Neural progenitor cell (in vitro differentiated cells): ENCODE measurements at regions not wholly inside any gene's neighbourhood (a gene's known extent, or its start where the extent isn't known, plus 50 kb on each side); places are given as distances from the start of the nearest gene placed in this dataset.

Experiments
- DNase-seq: peaks from one replicate; pipeline ENCODE4 v3.0.0-alpha.2; 2016; ENCODE audit warnings: low spot score
- H2AFZ ChIP-seq: fragments of 200-600 bp; sonication (generic); replicated peaks from 2 replicates; pipeline ENCODE4 v1.6.1; 2016; ENCODE audit warnings: antibody characterized with exemption
- H3F3A ChIP-seq: fragments of 200-600 bp; sonication (generic); 2 replicates; pipeline ENCODE4 v1.6.1; 2016; ENCODE audit warnings: antibody characterized with exemption, low read depth
- H3K27ac ChIP-seq: fragments of 200-600 bp; sonication (generic); 2 replicates; pipeline ENCODE4 v1.5.1; 2016; ENCODE audit warnings: mild to moderate bottlenecking
- H3K27me3 ChIP-seq: fragments of 200-600 bp; sonication (generic); 2 replicates; pipeline ENCODE4 v1.6.1; 2016; ENCODE audit warnings: mild to moderate bottlenecking, moderate library complexity
- H3K36me3 ChIP-seq: fragments of 200-600 bp; sonication (generic); 2 replicates; pipeline ENCODE4 v1.5.1; 2016
- H3K4me1 ChIP-seq: fragments of 200-600 bp; sonication (generic); 2 replicates; pipeline ENCODE4 v1.6.1; 2016; ENCODE audit warnings: mixed run types
- H3K4me2 ChIP-seq: fragments of 200-600 bp; sonication (generic); 2 replicates; pipeline ENCODE4 v1.6.1; 2016
- H3K4me3 ChIP-seq: fragments of 200-600 bp; sonication (generic); 2 replicates; pipeline ENCODE4 v1.5.1; 2016
- H3K79me2 ChIP-seq: fragments of 200-600 bp; sonication (generic); 2 replicates; pipeline ENCODE4 v1.6.1; 2016; ENCODE audit warnings: low read depth
- H3K9ac ChIP-seq: fragments of 200-600 bp; sonication (generic); 2 replicates; pipeline ENCODE4 v1.6.1; 2016
- H3K9me3 ChIP-seq: fragments of 200-600 bp; sonication (generic); 2 replicates; pipeline ENCODE4 v1.5.1; 2016; ENCODE audit warnings: low read depth
- H4K20me1 ChIP-seq: fragments of 200-600 bp; sonication (generic); 2 replicates; pipeline ENCODE4 v1.6.1; 2016; ENCODE audit warnings: low read depth
- H3K27ac Mint-ChIP-seq: 3 replicates; pipeline ENCODE4 v1.8.0; 2021; ENCODE audit warnings: mixed read lengths
- H3K27me3 Mint-ChIP-seq: 2 replicates; pipeline ENCODE4 v1.8.0; 2022; ENCODE audit warnings: low read depth, mild to moderate bottlenecking, inconsistent platforms, moderate library complexity, mixed read lengths; ENCODE audit not compliant: insufficient read depth
- H3K36me3 Mint-ChIP-seq: 3 replicates; pipeline ENCODE4 v1.8.0; 2021; ENCODE audit warnings: mixed read lengths
- H3K4me1 Mint-ChIP-seq: 3 replicates; pipeline ENCODE4 v1.8.0; 2021; ENCODE audit warnings: mixed read lengths
- H3K4me3 Mint-ChIP-seq: 3 replicates; pipeline ENCODE4 v1.8.0; 2021; ENCODE audit warnings: mild to moderate bottlenecking, moderate library complexity, mixed read lengths
- H3K9me3 Mint-ChIP-seq: 3 replicates; pipeline ENCODE4 v1.8.0; 2020; ENCODE audit warnings: mixed read lengths
- CTCF ChIP-seq: fragments of 200-600 bp; sonication (generic); IDR thresholded peaks from 2 replicates; pipeline ENCODE4 v1.5.1; 2017; ENCODE audit warnings: antibody characterized with exemption, mild to moderate bottlenecking
- EZH2 ChIP-seq: fragments of 200-600 bp; sonication (generic); IDR thresholded peaks from 2 replicates; pipeline ENCODE4 v1.6.1; 2017; ENCODE audit warnings: antibody characterized with exemption, mild to moderate bottlenecking, moderate library complexity
- EZH2phosphoT487 ChIP-seq: fragments of 200-600 bp; sonication (generic); IDR thresholded peaks from 2 replicates; pipeline ENCODE4 v1.6.1; 2017; ENCODE audit warnings: antibody characterized with exemption

GRCh38 chr4:180840142-180840541 is 1403.1 kb upstream of the TENM3 start:
- Mint-ChIP-seq H3K27me3 (no peaks in the 10 kb centered on the region), H3K27ac (no peak overlapping the region), H3K36me3 (no peaks in the 10 kb centered on the region), H3K9me3 (no peaks in the 10 kb centered on the region), H3K4me1 (no peaks in the 10 kb centered on the region), H3K4me3 (no peak overlapping the region)
- H3K4me3 ChIP-seq, result no peak overlapping the region
- no peak overlapping the region for H3K27ac ChIP-seq
- H3F3A ChIP-seq, result no peaks in the 10 kb centered on the region
- no peaks in the 10 kb centered on the region for H3K27me3 ChIP-seq
- no peak overlapping the region for H3K4me2 ChIP-seq
- peak; percentile 19 for DNase-seq
- H3K9ac ChIP-seq, result no peak overlapping the region
- TF ChIP-seq CTCF (peak; percentile 36), EZH2phosphoT487 (no peak), EZH2 (no peak)
- H3K9me3 ChIP-seq, result no peaks in the 10 kb centered on the region
- no peaks in the 10 kb centered on the region for H3K36me3 ChIP-seq
- no peak overlapping the region for H2AFZ ChIP-seq
- no peaks in the 10 kb centered on the region for H4K20me1 ChIP-seq
- no peaks in the 10 kb centered on the region for H3K79me2 ChIP-seq
- H3K4me1 ChIP-seq, result no peaks in the 10 kb centered on the region

GRCh38 chr4:180850318-180850940 is 1392.8 kb upstream of the TENM3 start:
- no peak for TF ChIP-seq CTCF
- TF ChIP-seq EZH2, result no peak
- no peak for TF ChIP-seq EZH2phosphoT487
- no peaks in the 10 kb centered on the region for H3K9me3 ChIP-seq
- H3K4me2 ChIP-seq, result no peak overlapping the region
- no peak for DNase-seq
- no peak overlapping the region for H2AFZ ChIP-seq
- Mint-ChIP-seq H3K27me3 (no peaks in the 10 kb centered on the region), H3K36me3 (no peaks in the 10 kb centered on the region), H3K4me1 (peaks cover 14% of the 10 kb centered on the region), H3K9me3 (no peaks in the 10 kb centered on the region), H3K4me3 (no peak overlapping the region), H3K27ac (peak overlapping the region; percentile 24)
- no peaks in the 10 kb centered on the region for H3K79me2 ChIP-seq
- no peak overlapping the region for H3K4me3 ChIP-seq
- H3K9ac ChIP-seq, result no peak overlapping the region
- H4K20me1 ChIP-seq, result no peaks in the 10 kb centered on the region
- no peaks in the 10 kb centered on the region for H3K36me3 ChIP-seq
- no peaks in the 10 kb centered on the region for H3K4me1 ChIP-seq
- no peaks in the 10 kb centered on the region for H3F3A ChIP-seq
- H3K27ac ChIP-seq, result no peak overlapping the region
- no peaks in the 10 kb centered on the region for H3K27me3 ChIP-seq

DNA sequence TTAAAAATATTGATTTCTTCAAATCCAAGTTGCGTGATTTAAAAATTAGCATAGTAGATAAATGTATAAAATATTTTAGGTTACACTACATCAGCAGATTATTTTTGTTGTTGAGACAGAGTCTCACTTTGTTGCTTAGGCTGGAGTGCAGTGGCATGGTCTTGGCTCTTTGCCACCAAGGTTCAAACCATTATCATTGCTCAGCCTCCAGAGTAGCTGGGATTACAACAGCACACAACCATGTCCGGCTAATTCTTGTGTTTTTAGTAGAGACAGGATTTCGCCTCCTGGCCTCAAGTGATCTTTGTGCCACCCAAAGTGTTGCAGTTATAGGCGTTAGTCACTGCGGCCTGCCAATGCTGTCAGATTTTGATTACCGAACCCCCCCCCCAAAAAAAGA is 1390.5 kb upstream of the TENM3 start:
- no peak overlapping the region for H3K4me3 Mint-ChIP-seq
- H3K4me1 Mint-ChIP-seq, result peaks cover 14% of the 10 kb centered on the region
- Histone ChIP-seq H3K9ac (no peak overlapping the region), H3K4me2 (no peak overlapping the region), H3K27ac (no peak overlapping the region), H3K27me3 (no peaks in the 10 kb centered on the region), H4K20me1 (no peaks in the 10 kb centered on the region), H3K4me1 (no peaks in the 10 kb centered on the region), H3K9me3 (no peaks in the 10 kb centered on the region), H3K36me3 (no peaks in the 10 kb centered on the region), H3K4me3 (no peak overlapping the region), H3K79me2 (no peaks in the 10 kb centered on the region), H2AFZ (no peak overlapping the region), H3F3A (no peaks in the 10 kb centered on the region)
- no peaks in the 10 kb centered on the region for H3K27me3 Mint-ChIP-seq
- H3K9me3 Mint-ChIP-seq, result peaks cover 12% of the 10 kb centered on the region
- no peaks in the 10 kb centered on the region for H3K36me3 Mint-ChIP-seq
- no peak overlapping the region for H3K27ac Mint-ChIP-seq
- DNase-seq, result no peak
- TF ChIP-seq EZH2phosphoT487, result no peak
- TF ChIP-seq CTCF, result no peak
- no peak for TF ChIP-seq EZH2
